Fibroblast of the conjunctiva (primary cell): ENCODE measurements at regions not wholly inside any gene's neighbourhood (a gene's known extent, or its start where the extent isn't known, plus 50 kb on each side); places are given as distances from the start of the nearest gene placed in this dataset.
"Not testable (repeated sequence)": the region's sequence is repeated elsewhere in the genome, so short reads cannot be mapped to it uniquely, and the experiment has no call there.

Experiments
- DNase-seq: peaks from one replicate; pipeline ENCODE4 v3.0.0-alpha.2; 2010; ENCODE audit warnings: low read depth

DNA sequence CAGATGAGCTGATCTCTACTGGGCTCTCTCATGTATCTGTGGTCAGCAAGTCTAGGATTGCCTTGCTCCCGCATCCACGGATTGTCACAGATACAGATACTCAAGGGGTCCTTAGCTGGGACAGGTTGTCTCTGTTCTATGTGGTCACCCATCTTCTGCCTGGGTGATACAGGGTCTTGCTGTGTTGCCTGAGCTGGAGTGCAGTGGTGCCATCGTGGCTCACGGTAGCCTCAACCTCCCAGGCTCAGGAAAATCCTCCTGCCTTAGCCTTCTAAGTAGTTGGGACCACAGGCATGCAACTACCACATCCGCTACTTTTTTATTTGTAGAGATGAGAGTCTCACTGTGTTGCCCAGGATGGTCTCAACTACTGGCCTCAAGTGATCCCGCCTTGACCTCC lies 72.5 kb upstream of the ZNF217 start:
- no peak for DNase-seq

DNA sequence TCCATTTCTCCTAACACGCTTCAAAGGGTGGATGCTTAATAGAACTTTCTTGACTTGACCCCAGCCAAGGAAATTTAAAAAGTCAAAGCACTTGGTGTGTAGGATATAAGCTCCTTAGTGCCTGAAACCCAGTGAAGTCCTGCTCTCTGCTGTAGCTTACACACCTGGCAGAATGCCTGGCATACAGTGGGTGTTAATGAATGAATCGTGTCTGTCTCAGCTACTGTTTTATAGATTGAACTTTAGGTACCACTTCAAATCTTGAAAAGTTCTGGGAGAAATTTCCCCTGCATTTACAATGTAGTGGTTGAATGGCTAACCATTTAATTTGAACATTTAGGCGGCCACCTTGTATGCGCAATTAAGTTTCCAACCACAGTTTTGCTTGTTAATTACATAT lies 70.5 kb upstream of the ZNF217 start:
- DNase-seq = no peak

DNA sequence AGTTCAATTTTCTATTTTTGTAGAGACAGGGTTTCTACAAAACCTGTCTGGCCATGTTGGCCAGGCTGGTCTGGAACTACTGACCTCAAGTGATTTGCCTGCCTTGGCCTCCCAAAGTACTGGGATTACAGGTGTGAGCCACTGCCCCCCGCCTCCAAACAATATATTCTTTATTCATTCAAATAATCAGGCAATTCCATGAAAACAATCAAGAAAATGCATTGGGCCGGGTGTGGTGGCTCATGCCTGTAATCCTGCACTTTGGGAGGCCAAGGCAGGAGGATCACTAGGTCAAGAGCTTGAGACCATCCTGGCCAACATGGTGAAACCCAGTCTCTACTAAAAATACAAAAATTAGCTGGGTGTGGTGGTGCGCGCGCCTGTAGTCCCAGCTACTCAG lies 69.9 kb upstream of the ZNF217 start:
- DNase-seq = not testable (repeated sequence)

DNA sequence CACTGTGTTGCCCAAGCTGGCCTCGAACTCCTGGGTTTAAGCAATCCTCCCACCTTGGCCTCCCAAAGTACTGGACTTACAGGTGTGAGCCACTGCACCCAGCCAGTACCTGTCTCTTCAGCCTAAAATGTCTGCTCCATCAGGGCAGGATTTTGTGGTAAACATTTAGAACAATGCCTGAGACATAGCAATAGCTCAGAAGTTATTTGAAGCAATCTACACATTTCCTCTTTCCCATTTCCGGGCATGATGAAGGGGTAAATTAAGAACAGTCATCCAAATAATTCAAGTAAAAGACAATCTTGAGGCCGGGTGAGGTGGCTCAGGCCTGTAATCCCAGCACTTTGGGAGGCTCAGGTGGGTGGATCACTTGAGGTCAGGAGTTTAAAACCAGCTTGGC lies 69.0 kb upstream of the ZNF217 start:
- DNase-seq = no peak

DNA sequence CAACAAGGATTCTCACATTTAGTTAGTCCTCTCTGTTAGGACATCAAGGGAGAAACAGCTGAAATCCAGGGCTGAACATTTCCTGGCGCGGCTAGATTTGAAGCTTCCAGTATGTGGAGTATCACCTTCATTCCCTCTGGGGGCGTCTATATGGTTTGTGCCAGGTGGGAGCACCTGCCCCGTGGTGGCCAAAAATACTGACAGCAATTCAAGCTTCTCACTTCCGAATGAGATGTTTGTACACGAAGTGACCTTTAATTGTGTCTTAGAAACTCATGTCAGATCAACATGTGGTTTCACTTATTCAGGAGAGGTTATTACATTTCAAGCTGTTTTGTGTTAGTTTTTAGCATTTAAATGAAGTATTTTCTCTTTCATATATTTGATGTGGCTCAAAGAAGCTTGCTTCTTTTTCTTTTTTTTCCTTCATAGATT lies 67.3 kb upstream of the ZNF217 start:
- DNase-seq = no peak

DNA sequence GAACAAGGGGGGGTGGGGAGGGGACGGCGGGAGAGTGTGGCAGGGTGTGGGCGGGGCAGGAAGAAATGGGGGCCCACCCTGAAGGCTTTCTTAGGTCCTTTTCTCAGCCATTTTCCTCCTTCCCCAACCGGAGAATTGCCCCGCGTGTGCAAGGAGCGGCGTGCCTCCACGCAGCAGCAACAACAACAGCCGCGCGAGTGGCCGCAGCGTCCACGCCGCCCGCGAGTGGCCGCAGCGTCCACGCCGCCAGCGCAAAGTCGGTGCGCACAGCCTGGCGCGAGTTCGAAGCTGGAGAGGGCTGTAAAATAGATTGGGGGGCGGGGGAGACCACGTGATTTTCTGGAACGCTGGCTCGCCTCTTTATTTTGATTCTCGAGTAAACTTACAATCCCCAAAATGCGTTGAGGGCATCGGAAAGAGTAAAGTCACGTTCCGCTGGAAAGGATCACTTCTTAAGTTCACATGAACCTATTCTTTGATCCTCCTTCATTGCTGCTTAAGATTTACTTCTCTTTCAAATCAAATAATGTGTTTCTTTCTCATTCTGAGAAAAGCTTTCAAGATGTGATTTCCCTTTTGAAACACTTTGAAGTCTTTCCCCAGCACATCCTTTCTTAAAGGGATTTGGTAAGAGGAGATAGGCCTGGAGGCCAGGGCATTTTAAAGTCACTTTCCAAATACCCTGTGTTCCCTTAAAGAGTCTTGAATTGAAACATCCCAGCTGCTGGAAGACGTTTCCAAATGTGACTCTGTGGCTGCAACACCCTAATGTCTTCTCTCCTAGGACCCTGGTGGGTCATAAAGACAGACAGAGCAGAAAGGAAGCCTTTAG lies 66.7 kb upstream of the ZNF217 start:
- DNase-seq = no peak

DNA sequence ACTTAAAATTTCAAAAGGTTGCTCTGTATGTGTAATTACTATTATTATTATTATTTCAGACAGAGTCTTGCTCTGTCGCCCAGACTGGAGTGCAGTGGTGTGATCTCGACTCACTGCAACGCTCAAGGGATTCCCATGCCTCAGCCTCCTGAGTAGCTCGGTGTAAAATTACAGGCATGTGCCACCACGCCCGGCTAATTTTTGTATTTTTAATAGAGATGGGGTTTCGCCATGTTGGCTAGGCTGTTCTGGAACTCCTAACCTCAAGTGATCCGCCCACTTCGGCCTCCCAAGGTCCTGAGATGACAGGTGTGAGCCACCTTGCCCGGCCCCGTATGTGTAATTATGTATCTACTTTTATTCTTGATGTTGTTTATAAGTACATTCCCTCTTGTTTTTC lies 65.3 kb upstream of the ZNF217 start:
- no peak for DNase-seq

DNA sequence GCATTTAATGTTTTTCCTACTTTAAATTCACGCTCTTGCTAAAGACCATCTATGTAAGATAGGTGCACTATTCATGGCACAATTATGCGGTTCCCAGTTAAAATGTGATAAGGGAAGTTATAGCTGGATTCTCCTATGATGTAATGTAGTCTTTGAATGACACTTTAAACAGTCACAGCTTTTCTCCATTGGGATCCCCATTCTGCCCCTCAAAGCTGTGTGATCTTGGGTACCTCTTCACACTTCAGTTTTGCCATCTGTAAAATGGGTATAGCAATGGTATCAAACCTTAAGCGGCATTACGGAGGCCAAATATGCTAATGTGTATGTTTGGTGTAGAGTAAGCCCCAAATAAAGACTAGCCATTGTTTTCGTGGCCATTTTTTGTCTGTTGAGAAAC lies 64.7 kb upstream of the ZNF217 start:
- DNase-seq = no peak

DNA sequence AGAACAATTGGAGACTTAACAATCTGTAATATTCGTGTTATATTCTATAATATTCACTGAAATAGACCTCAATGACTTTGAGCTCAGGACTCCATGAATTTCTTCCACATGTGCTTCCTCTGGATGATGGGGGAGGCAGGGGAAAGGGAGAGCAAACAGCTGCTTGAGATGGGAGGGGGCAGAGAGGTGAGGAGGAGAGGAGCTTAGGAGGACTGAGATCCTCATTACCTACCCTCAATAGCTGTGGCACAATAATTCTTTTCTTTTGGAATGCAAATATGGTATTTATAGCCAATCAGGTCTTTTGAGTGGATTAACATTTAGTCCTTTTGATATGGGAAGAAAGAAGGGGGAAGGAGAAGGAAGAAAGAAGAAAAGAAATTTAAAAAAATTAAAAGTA lies 64.1 kb upstream of the ZNF217 start:
- no peak for DNase-seq

DNA sequence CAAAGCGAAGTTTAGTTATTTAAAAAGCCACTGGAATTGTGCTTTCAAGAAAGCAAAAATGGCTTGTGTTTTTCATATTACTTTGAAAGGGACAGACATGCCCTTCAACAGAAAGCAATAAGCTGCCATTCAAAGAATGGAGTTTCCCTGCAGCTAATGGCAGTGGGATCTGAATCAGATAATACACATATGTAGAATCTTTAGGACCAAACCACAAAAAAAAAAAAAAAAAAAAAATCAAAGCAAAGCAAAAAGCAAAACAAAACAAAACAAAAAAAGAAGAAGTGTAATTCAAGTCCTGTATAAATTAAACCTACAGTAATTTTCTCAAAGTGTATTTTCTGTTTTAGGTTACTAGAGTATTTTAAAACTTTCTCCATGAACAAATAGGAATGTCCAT lies 63.6 kb upstream of the ZNF217 start:
- DNase-seq = no peak

DNA sequence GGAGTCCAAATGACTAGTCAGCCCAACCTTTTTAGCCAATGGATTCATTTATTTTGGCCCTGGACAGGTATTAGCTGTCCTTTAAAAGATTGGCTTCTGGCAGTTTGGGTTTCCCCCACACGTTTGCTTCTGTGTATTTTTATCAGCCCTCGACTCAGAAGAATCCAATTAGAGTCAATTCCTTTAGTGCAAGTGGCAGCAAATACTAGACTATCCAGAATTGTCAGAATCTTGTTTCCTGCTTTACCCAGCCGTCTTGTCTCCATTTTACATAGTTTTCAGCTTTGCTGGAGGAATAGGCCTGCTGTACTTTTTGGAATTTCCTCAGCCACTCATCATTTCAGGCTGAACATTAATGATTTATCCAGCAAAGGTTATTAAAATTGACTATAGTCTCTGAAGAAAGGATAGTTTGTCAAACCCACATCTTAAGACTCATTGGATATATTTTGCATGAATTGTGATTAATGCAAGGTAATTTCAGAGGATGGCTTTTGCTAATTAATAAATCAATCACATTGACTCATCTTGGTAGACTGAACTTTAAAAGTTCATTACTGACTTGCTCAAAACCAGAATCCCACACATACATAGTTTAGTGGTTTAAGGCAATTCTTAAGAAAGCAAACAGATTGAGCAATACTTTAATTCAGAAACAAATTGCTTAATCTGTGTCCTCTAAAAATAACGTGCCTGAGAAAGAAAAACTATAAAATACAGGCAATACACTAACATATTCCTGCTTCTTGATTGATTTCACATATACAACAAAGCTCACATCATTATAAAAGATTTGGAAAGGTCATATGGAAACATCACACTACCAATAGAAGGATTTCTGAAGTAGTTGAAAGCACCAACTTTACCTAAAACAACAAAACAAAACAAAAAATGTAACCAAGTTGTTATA lies 62.9 kb upstream of the ZNF217 start:
- no peak for DNase-seq

DNA sequence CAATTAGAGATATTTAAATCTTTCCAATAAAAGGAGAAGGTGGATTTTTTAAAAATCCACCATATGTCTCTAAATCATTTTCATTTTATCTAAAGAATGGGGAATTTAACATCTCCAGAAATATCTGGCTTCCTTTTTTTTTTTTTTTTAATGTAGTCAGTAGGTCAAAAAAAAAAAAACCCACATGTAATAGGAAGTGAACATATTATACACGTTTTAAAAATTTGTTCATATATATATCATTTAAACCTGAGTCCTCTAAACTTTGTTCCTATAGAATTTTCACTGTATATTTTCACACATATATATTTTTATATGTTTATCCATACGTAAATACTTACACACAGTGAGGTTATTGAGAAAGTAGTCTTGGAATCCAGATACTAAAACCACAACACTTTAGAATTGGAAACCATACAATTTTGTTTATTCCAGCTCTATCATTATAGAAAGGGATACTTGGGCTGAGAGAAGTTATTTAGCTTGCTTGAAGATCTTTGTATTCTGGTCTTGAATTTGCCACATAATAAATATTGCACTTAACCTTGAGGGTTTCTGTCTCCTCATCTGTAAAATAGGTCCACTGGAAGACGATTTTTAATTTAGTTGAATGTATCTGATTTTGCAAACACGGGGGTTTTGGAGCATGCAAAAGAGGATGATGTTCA lies 62.1 kb upstream of the ZNF217 start:
- no peak for DNase-seq

DNA sequence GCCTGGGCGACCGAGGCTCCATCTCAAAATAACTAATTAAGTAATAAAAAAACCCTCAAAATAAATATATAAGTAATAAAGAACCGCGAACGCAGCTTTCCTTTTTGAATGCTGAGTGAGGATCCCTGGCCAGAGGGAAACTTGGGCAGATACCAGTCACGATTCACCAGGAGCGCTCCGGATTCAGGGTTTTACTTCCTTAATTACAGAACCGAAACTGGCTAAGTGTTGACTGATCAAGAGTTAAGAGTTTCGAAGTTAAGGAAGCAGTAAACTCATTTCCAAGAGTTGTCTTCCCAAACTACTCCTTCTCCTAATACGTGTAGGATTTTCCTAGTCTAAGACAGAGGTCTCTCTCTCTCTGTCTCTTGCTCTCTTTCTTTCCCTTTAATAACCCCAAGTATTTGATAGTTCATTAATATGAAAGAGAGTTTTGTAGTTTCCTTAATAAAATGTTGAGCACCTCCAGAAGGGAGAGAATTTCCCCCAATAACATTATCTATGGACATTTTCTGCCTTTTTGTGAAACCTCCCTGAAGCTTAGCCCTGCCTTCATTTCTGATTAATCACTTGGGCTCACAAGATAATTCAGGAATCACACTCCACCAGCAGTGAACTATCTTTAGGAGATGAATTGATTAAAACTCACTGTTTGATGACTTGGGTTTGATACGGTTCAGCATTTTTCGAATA lies 61.4 kb upstream of the ZNF217 start:
- DNase-seq = no peak

DNA sequence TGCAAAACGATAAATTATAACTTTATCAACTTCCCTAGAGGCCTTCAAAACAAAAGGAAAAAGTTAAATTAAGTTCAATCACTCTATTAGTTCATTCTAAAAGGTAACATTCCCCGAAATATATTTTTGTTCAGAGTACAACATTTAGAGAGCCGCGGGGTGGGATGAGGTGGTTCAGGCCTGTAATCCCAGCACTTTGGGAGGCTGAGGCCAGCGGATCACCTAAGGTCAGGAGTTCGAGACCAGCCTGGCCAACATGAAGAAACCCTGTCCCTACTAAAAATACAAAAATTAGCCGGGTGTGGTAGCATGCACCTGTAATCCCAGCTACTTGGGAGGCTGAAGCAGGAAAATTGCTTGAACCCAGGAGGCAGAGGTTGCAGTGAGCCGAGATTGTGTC lies 60.9 kb upstream of the ZNF217 start:
- DNase-seq = not testable (repeated sequence)

DNA sequence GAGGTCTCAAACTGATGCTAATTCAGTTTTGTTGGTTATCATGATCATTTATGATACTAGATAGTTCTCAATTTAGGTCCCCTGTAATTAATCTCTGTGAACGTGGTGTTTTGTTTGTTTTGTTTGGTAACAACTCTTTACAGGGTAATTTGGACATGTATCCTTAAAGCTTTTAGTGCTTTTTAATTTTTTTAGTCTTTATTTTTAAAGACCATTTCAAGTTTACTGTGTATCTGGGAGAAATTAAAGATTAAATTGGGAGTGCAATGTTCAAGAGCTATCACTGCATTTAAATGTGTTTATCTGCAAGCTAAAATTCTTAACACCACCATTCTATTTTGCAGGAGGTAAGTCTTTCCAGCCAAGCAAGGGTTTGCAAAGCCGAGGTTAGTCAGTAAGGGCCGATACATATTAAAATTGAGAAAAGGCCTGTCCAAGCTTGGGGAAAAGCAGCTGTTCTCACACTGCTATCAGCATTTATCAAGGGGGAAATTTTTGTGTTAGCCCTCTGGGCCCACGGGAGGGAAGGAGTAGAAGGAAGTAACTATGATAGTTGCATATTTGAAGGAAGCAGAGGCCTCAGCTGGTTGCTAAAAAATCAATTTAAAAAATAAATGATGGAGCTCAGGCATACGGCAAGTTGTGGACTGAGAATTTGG lies 59.3 kb upstream of the ZNF217 start:
- no peak for DNase-seq

DNA sequence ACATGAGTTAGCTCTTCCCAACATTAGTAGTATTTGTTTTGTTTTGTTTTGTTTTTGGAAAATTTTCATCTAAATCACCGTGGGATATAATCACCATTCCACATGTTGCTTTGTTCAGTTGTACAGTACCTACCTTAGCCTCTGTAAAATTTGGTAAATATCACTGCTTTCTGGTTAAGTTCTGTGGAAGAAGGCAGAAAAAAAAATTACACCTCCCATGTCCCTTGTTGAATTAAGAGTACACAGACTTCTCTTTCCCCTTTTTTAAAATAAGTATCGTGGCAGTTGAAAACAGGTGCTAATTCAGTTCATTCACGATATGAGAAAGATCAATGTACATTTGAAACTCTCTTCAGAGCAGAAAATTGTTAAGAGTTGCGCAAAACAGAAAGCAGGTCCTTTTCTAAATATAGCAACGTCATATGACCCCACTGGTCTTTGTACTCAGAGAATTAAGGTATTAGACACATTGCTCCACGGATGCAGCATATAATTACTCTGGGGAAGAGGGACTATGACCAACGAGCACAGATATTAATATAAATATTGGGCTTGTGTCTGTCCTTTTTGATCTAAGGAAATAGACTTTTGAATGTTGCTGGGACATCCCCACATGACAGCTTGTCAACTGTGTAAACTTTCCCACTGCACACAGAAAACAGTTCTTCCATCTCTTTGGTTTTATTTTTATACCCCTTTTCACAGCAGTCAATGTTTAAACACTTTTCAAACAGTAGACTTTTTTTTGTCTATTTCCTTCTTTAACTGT lies 58.6 kb upstream of the ZNF217 start:
- DNase-seq = no peak

DNA sequence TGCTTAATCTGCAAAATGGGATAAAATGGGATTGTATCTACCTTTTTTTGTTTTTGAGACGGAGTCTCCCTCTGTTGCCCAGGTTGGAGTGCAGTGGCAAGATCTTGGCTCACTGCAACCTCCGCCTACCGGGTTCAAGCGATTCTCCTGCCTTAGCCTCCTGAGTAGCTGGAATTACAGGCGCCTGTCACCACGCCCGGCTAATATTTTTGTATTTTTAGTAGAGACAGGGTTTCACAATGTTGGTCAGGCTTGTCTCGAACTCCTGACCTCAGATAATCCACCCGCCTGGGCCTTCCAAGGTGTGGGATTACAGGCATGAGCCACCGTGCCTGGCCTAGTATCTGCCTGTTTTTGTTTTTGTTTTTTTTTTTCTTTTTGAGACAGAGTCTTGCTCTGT lies 55.9 kb upstream of the ZNF217 start:
- DNase-seq = not testable (repeated sequence)

DNA sequence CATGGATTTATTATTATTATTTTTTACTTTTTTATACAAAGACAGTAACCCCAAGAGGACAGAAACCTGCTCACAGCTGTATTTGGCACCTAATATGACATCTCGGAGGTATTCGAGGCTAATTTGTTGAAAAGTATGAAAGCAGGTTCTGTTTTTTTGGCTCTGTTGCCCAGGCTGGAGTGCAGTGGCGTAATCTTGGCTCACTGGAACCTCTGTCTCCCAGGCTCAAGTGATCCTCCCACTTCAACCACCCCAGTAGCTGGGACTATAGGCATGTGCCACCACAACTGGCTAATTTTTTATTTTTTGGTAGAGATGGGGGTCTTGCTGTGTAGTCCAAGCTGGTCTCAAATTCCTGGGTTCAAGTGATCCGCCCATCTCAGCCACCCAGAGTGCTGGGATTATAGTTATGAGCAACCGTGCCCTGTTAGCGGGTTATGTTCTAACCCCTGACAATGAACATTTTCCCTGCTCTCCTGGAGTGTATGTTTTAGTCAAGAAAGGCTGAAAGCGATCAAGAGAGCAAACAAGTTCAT lies 53.7 kb upstream of the ZNF217 start:
- DNase-seq = no peak

DNA sequence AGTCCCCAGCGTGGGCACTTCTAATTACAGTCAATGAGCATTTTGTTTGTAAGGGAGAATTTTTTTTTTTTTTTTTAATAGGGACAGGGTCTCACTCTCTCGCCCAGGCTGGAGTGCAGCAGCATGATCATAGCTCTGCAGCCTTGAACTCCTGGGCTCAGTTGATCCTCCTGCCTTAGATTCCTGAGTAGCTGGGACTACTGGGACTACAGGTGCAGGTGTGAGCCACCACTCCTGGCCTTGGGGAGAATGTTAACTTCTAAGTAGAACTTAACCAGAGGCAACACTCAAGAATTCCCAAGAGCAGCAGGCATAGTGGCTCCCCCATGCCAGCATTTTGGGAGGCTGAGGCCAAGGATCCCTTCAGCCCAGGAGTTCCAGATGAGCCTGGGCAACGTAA lies 52.9 kb upstream of the ZNF217 start:
- no peak for DNase-seq

DNA sequence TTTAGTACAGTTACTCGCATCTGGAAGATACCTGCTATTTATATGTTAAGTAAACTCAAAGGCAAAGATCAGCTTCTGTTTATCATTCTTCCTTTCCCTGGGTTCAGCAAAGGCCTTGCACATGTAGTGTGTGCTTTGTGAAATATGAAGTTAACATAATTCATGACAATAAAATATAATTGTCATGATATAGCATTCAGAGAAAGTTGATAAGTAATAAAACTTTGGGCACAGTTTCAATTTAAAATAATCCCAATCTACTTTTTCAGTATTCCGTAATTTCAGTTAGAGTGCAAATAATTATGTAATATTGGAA lies 51.9 kb upstream of the ZNF217 start:
- DNase-seq = no peak

DNA sequence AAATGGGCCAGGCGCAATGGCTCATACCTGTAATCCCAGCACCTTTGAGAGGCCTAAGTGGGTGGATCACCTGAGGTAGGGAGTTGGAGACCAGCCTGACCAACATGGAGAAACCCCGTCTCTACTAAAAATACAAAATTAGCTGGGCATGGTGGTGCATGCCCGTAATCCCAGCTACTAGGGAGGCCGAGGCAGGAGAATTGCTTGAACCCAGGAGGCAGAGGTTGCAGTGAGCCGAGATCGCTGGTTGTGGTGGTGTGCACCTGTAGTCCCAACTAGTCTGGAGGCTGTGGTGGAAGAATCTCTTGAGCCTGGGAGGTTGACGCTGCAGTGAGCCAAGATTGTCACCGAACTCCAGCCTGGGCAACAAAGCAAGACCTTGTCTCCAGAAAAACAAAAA lies 50.5 kb upstream of the ZNF217 start:
- DNase-seq = not testable (repeated sequence)
